OCI-LY1 (cell line): ENCODE measurements at regions not wholly inside any gene's neighbourhood (a gene's known extent, or its start where the extent isn't known, plus 50 kb on each side); places are given as distances from the start of the nearest gene placed in this dataset.

Source experiments
- EZH2 ChIP-seq: fragments of 200-600 bp; sonication (generic), shearing (Covaris generic); IDR thresholded peaks from 2 replicates; pipeline ENCODE4 v1.8.0; 2017; ENCODE audit warnings: borderline replicate concordance, mixed run types, mild to moderate bottlenecking, antibody characterized with exemption, low read length, moderate library complexity, mixed read lengths
- TF ChIP-seq, protein P1 (sequence below): fragments of 200-600 bp; sonication (generic), shearing (Covaris generic); IDR thresholded peaks from 2 replicates; pipeline ENCODE4 v1.5.1; 2017; ENCODE audit warnings: mild to moderate bottlenecking, antibody characterized with exemption, low read length, moderate library complexity, mixed read lengths

- TF ChIP-seq, protein P1, sequence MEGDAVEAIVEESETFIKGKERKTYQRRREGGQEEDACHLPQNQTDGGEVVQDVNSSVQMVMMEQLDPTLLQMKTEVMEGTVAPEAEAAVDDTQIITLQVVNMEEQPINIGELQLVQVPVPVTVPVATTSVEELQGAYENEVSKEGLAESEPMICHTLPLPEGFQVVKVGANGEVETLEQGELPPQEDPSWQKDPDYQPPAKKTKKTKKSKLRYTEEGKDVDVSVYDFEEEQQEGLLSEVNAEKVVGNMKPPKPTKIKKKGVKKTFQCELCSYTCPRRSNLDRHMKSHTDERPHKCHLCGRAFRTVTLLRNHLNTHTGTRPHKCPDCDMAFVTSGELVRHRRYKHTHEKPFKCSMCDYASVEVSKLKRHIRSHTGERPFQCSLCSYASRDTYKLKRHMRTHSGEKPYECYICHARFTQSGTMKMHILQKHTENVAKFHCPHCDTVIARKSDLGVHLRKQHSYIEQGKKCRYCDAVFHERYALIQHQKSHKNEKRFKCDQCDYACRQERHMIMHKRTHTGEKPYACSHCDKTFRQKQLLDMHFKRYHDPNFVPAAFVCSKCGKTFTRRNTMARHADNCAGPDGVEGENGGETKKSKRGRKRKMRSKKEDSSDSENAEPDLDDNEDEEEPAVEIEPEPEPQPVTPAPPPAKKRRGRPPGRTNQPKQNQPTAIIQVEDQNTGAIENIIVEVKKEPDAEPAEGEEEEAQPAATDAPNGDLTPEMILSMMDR = no peak
- TF ChIP-seq EZH2 = no peak
These were observed 296.4 kb downstream of the FOXG1 start for GRCh38 chr14:29062976-29063375.
